Activated CD4-positive, alpha-beta T cell treated with anti-CD3 and anti-CD28 coated beads, Interleukin-10, Interleukin-2, amounts not matched to agents 100 ng/mL and 50 ng/mL, durations not matched to agents 16 hours and 8 hours (primary cell): ENCODE measurements at regions not wholly inside any gene's neighbourhood (a gene's known extent, or its start where the extent isn't known, plus 50 kb on each side); places are given as distances from the start of the nearest gene placed in this dataset.
A peak's percentile ranks its signal among the peaks of the same experiment; 100 is the strongest.

Experiments
- DNase-seq: peaks from one replicate; pipeline ENCODE4 v3.0.0-alpha.2; 2020

DNA sequence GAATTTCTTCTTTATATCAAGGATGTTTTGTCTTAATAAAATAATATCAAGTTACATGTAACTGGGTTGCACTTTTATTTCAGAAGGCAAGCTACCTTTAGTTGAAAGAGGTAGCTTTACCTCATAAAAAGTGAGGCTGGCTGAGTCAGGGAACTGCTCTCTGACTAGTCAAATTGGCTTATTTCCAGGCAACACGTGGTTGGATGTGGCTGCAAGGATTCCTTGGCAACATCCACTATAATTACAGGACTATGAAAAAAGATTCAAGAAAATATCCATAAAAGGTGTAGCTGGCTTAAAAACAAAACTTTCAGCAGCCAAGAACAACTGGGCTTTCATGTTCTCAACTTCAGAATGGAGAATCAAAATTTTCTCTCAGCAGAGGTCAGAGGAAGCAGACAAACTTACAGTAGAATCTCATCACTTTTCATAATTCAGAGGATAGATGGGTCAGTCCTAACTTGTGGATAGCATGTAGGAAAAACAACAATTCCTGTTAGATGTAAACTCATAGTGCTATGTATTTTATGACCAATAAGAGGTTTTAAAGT is 779.1 kb downstream of the MECOM start:
- DNase-seq = no peak

DNA sequence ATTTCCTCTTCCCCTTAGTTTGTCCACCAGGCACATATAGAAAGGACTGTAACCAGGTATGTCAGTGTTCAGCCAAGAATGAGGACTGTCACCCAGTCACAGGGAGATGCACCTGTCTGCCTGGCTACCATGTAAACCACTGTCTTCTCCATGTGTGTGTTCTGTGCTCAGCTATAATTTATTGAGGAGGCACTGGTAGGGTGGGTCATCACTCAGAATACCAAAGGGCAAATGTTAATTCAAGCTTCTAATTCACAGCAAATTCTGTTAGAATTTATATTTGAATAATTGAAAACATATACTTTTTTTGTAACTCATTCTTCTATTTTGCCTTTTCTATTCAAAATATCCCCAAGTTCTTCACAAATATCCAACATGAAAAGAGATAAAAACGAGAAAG is 780.4 kb downstream of the MECOM start:
- no peak for DNase-seq

DNA sequence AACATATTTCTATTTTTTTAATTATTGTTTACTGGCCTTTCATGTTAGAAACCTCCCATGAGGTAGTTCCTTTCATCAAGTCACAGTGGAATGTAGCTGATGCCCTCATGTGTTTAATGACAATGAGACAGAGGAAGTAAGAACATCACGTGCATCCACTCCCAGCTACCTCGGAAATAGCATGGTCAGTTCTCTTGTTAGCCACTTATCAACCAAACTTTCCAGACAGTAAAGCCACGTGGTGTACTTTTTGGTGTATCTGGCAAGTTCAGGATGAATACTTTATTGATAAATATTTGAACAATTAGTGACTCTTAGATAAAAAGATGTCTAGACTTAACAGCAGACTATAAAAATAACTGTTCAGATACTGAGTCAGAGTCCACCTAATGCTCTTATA is 781.7 kb downstream of the MECOM start:
- DNase-seq = no peak

DNA sequence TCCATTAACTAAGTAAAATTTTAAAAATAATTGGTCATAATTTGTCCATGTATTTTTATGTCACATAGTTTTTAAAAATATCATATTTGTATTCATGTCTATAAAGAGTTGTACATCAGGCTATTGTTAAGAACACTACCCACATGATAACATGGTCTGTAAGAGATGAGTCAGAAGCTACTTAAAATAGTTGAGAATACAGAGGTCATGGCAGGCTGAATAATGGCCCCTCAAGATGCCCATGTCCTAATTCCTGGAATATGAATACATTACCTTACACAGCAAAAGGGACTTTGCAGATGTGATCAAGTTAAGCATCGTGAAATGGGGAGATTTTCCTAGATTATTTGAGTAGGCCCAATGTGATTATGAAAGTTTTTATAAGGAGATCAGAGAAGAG is 782.9 kb upstream of the GOLIM4 start:
- no peak for DNase-seq

DNA sequence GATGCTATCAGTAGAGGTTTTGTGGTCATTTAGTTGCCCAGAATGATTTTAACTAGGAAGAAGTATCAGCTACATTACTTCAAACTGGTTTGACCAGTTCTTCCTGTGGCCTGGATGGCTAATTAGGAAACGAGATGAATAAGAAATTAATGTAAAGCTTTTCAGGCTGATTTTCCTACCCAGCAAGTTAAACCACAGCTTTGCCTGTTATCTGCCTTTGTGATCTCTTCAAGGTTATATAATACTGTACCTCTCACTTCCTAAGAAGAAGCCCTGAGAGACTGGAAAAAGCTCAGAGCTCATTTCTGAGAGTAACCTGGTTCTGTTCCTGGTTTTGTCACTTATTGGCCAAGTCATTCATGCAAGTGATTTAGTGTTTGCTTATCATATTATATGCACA is 782.2 kb upstream of the GOLIM4 start:
- DNase-seq = no peak

DNA sequence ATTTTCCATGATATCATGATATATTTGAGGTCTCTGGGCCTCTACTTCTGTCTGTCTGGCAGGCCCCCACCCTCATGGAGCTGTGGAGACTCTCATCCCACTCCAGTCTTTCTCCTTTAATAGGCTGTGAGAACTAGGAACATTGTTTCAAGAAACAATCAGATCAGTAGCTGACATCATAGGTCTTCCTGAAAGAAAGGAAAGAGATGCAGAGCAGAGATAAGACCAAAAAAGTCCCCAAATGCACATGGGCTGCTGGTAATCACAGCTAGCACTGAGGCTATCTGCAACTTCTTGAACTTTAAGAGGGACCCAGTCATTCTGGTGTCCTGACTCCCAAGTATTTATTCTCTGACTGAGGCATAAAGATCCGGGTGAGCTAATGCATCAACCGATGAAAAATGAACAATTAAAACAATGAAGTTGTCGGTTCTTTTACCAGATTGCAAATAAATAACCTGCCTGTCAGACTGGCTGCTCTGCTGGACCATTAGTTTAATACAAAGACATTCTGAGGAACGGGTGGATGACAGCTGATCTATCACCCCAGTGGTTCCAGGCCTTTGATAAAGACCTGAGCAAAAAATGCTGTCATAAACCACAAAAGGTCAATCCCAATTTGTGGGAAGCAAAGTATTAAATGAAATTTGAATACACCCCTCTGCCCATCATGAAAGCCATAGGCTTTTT is 780.8 kb upstream of the GOLIM4 start:
- DNase-seq = peak; percentile 1

DNA sequence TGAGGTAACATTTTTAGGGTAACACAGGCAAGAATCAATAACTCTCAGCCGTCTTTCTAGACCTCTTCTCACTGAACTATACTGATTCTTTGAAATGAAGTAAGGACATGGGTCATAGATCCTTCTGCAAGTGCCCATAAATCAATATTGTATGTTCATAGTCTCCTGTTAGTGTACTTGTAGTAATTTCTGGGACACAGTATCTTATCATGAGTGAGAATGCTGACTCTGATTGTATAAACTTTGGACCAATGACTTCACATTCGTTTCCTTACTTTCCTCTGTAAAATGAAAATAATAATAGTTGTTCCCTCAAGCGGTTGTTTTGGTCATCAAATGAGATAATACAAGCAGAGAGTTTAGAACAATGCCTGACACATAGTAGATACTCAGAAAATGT is 777.1 kb upstream of the GOLIM4 start:
- no peak for DNase-seq

DNA sequence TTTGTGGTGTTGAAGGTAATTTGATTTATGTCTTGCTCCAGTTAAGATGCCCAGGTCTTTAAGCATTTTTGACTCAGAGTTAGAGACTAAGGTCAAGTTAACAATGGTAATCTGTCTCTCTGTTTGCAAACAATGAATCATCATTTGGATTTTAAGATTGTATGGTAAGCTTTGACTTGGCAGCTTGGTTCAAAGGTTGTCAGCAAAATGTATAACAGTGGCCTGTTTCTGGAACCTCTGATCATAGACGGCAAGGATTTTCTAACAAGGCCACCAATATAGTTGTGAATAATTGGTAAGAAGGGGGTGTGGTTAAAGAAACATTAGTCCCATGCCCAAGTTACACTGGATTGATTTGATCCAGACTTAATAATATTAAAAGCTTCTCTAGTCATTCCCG is 775.2 kb upstream of the GOLIM4 start:
- DNase-seq = no peak

DNA sequence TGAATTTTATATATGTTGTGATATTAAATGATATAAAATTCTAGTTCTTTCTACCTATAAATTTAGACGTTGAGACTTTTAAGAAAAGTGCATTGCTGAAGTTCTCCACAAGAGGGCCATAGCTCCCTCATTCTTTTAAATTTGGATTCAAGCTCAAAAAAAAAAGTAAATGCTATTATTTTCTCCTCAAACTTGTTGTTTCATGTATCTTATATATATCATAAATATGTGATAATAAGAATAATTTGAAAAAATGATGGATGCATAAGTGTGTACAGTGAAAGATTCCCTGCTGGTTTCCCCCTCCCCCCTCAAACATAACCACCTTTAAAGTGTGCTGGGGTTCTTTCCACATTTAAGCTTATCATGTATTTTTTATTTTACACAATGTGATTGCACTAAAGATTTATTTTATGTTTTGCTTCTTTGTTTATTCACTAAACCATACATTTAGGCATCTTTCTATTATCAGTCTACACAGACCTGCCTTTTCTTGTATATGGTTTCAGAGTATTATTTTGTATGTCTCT is 769.4 kb upstream of the GOLIM4 start:
- no peak for DNase-seq

DNA sequence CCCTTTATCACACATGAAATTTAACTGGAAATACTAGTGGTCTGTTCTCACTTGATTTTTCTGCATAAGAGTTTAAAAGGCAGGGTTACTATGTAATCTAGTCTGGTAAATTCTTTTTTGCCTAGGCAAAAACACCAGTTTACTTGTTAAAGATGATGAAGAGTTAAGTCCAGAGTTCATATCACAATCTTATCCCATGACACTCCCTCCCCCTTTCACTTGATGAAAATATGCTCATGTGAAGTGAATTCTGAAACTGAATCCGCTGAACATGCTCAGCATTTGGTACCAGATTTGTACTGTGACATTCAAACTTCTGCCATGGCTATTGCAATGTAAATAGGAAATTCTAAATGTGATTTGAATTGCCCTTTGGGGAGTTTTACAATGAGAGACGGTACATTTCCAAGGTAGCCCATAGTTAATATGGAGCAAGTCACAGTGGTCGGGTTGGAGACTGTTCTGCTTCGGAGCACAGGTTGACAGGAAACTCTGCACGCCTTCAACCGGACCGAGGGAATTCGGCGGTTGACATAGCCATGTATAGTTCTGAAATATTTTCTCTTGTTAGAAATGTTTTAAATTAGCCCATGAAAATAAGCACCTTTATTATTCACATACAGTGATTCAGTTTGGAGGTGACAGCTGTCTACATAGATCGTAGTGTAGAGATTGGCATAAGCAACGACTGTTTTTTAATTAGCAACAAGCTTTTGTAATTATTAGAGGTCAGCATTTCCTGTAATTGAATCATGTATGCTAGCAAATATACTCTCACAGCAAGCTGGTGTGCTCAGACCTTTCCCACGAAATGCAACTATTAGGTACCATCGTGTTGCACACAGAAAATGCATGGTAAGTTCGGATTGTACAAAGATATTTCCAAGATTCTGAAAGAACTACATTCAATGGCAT is 768.6 kb upstream of the GOLIM4 start:
- DNase-seq = no peak

DNA sequence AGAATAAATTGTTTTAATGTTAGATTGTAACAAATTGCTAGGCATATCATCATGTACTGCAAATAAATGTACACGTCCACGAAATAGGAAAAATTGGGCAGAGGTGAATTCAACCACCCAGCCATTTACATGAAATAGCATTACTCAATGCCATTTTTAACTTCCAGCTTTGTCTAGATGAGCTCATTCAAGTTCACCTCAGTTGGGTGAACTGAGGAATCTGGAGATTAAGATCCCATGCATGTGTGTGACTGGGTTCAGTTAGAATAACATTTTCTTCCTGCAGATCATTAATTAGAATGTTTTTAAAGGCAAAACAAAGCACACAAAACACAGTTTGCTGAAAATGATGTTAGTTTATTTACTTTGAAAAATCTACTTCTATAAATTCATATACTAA is 767.8 kb upstream of the GOLIM4 start:
- no peak for DNase-seq

DNA sequence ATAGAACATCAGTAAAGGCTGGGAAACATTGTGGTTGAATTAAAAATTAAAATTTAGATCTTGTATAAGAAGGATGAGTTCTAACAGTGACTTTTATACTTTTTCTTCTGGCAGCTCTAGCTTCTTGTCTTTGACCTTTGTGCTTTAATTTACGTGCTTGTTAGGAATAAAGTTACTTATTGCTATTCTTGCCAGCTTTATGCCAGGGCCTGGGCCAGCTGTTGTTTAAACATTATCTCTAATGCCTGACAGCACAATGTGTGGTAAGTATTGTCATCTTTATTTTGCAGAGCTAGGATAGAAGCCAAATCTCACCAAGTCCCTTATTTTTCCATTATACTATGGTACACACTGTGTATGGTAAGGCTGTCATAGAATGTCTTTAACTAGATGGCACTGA is 766.7 kb upstream of the GOLIM4 start:
- DNase-seq = no peak

DNA sequence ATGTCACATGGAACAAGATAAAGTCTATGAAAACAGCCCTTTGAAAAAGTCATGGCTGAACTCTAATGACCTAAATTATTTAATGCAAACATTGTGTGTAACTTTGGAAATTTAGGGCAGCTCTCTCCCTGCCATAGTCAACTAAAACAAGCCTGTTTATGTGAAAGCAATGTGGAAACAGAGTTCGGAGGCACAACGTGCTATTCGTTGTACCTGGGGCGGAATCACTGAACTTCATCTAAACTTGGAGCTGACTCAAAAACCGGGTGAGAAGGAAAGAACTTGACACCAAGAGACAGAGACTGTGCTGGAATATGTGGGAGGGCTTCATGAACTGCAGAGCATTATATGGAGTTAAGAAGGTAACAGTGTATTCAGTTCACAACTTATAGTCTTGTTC is 764.9 kb upstream of the GOLIM4 start:
- no peak for DNase-seq

DNA sequence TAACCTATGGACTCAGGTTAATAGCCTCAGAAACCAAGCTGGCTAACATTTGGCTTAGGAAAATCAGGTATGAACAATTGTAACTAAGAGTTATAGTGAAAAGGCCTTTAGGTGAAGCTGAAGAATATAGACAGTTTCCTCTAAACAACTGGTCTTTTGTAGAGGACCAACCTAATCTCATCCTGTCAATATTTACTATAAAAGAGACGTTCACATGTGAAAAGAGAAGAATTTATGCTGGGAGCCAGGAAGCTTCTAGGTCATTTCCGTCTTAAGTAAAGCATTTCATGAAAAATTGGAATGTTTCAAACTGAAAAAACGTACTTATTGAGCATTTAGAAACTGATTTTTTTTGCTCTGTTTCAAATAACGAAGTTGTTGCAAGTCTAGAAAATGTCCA is 764.3 kb upstream of the GOLIM4 start:
- no peak for DNase-seq

DNA sequence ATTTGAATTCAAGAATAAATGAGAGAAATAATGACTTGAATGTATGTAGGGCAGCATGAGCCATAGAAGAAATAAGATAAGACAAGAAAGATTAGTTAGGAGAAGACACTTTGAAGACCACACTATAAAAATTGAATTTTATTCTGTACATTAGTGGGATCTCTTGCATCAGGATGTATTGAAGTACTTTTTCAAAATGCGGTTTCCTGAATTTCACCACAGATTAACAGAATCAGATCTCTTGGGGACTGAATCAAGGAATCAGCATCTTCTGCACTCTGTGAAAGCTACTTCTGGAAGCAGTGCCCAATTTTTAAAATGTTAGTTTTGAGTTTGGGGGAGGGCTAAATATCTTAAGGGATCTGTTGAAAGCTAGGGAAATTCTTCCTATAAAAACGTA is 763.9 kb upstream of the GOLIM4 start:
- no peak for DNase-seq

DNA sequence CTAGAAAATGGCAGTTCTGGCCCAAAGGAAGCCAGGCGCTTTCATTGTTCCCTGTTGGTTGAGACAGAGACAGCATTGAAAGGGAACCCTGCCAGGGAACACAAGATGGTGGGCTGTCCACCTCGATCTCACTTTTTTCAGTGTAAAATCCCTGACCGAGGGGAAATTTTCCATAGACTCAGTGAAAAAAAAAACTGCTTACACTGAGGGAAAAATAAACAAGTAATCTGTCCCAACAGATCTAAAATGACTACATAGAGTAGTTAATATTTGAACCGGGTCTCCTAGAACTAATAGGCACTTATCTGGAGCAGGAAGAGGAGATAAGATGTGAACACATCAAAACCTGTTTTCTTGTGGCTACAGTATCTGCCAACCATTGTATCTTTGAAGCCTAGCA is 763.4 kb upstream of the GOLIM4 start:
- DNase-seq = no peak

DNA sequence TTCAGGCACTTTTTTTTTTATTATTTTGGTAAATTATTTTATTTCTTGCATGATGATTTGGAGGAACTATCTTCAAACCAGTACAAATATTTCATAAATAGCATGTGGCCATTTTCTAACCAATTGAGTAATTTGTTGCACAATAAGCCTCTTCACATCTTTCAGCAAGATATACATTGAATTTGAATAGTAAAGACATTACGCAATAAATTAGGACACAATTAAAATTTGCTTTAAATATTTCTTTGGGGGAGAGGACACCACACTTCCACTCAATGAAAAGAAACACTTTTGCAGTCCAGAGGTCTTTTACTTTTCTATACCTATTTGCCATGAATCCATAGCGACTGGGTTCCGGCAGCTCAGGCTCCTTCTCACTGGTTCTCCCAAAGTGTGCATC is 762.6 kb upstream of the GOLIM4 start:
- no peak for DNase-seq

DNA sequence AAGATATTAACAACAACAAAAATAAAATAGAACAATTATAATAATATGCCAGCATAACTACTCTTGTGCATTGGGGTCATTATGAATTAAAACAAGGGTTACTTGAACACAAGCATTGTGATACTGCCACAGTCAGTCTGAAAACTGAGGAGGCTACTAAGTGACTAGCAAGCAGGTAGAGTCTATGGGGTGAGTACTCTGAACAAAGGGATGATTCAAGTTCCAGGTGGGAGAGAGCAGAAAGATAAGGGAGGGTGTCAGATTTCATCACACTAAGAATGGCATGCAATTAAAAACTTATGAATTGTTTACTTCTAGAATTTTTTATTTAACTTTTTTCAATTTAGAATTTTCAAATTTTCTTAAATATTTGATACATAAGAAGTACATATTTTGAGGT is 754.4 kb upstream of the GOLIM4 start:
- DNase-seq = no peak

DNA sequence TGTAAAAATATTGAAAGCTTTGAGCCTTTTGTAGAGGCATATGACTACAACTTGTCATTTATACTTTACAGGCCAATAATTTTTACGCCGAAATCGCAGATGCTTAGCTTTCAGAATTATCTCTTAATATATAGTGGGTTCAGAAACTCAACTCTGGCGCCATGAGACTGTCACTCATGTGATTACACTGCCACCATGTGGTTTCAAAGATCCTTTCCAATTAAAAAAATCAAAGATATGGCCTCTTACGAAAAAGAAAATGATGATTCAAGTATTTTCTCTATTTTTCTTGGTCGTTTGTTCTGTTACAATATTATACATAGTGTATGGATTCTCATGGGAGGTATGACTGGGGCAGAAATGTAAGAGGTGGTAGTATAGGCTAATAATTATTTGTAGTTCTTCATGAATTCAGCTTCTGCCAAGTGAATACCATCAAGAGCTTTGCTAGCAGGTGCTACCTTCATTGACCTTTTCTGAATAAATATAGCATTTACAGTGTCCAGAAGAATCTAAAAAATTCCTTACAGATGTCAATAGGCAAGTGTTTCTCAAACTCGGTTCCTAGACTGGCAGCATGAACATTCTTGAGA is 751.7 kb upstream of the GOLIM4 start:
- DNase-seq = peak; percentile 25

DNA sequence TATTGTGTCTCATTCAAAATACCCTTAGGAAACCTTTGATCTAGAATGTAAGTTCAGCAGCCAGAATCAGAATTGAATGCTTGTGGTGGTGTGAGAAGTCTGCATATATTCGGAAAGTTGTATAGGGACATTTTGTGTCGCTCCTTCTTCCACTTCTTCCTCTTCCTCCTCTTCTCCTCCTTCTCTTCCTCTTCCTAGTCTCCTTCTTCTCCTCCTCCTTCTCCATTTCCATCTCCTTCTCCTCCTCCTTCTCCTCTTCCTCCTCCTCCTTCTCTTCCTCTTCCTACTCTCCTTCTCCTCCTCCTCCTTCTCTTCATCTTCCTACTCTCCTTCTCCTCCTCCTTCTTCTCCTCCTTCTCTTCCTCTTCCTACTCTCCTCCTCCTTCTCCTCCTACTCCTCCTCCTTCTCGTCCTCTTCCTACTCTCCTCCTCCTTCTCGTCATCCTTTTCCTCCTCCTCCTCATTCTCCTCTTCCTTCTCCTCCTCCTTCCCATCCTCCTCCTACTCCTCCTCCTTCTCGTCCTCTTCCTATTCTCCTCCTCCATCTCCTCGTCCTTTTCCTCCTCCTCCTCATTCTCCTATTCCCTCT is 749.3 kb upstream of the GOLIM4 start:
- DNase-seq = no peak

DNA sequence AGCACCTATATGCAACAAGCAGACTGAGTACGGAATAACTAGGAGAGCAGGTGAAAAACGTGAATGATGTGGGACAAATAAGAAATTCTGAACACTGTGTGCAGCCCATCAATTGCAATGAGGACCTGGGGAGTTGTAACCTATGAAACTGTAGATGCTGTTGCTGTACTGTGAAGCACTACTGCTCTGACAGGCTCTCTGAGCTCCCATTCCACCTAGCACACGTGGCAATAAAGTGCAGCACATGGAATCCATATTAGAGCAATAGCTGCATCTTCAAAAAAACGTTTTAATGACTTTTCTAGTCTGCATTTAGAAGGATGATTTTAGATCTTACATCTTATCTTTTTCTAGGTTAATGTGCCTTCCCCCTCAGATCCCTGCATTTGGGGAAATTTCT is 748.7 kb upstream of the GOLIM4 start:
- no peak for DNase-seq

DNA sequence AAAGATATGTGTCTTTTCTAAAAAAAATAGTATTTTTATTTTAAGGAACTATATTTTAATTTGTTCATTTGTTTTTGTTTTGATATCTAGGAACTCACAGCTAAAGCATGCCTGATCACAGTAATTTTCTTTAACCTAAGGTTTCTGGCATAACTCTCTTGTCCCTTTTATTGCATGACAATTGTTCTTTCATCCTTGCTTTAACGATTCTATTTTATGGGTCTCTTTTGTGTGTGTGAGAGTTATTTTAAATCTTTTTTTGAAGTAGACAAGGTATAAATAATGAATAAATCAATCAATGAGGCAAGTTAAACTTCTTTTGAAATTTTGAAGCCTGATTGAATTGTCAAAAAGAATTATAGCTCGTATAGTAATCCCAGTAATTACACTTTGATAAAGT is 747.8 kb upstream of the GOLIM4 start:
- no peak for DNase-seq

DNA sequence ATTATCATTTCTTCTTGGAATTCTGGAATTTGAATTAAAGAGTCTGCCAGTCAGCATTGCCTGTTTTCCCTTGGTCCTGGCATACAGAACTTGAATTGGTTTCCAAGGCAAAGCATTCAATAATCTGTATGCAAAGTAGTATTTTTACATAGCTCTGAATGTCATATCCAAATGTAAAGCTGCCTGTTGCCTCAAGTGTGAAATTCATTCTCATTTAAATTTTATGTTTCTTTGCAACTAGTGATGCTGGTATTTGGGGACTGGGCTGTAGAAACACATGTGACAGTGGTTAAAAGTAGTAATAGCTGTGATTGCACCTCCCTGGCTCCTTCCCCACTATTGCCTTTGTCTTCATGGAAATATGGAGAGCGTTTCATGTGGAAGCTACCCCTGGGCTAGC is 743.9 kb upstream of the GOLIM4 start:
- no peak for DNase-seq
